Effector CD8-positive, alpha-beta T cell (primary cell): ENCODE measurements at regions not wholly inside any gene's neighbourhood (a gene's known extent, or its start where the extent isn't known, plus 50 kb on each side); places are given as distances from the start of the nearest gene placed in this dataset.

Source experiments
- DNase-seq: peaks from one replicate; lab custom pipeline; 2025; lab: John Stamatoyannopoulos, UW

- DNase-seq, result no peak
Observed at GRCh38 chr12:65598688-65599087, 225.6 kb upstream of the HMGA2 start.

DNA sequence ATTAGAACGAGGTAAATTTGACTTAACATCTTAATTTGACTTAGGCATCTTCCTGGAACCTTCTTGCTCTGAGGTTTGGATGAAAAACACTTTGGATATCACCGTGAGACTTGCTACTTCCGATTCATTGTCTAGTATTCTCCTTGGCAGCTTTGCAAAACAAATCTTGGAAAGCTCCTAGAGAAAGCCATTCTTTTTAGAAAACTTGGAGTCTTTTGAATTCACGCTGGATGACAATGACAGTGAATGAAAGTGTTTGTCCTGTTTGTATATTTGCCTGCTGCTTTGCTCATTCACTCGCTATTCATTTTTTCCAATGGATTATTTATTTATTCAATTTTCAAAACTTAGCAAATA lies 222.1 kb upstream of the HMGA2 start:
- no peak for DNase-seq

DNA sequence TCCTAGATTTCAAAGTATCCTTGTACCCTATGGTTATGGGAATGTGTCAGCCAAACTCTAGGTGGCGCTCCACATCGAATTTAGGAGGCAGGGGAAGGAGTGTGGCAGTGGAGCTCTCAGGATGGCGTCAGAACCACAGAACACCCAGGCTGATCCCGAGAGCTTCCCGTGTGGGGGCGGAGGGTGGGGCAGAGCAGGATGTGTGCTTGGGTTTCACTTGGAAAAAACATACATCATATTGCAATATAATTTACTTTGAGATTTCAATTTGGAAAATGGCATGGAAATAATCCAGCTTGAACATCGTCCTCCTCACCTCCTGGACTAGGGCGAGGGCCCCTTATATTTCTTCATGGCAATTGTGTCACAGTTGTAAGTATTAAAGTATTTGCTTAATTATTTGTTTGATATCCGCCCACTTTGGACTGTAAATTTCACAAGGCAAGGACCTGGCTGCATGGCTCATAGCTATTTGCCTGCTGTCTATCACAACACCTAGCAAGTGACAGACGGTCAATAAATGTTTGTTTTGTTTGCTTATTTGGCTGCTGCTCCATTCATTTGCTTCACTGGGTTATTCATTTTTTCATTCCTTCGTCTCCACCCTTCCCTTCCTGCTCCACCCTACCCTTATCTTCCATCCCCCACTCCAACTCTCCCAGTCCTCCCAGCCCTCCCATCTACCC lies 221.5 kb upstream of the HMGA2 start:
- no peak for DNase-seq

DNA sequence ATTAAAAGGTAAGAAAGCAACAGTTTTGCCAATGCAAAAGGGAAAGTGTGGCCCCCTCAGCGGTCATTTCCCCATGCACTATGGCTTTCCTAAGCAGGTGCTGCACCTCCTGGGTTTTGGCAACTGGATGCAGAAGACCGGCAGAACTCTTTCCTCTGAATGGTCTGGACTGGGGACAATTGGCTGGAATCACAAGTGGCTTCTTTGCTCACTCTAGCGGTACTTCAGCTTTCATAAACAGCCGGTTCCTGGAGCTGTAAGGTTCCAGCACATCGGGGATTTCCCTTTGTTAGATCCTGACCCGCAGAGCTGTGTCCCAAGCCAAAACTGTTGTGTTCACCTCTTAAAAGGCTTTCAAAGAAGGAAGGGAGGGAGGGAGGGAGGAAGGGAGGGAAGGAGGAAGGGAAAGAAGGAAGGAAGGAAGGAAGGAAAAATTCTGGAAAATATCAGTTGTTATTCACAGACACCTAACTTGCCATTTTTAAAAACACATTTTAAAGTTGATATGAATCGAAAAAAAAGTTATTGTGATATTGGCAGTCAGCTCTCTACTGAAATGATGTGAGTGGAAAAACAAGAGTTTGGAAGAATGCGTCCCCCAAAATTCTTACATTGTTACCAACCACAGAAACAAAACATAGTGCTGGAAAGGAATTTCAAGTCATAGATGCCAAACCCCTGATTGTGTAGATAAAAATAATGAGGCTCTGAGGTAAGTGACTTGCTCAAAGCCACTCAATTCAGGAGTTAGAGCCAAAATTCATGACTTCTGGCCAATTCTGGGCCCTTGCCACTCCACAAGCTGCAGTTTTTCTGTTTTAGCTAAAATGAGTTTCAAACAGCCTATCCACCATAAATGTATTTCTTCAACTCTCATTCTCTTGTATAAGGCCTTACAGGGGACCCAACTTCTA lies 220.6 kb upstream of the HMGA2 start:
- no peak for DNase-seq

DNA sequence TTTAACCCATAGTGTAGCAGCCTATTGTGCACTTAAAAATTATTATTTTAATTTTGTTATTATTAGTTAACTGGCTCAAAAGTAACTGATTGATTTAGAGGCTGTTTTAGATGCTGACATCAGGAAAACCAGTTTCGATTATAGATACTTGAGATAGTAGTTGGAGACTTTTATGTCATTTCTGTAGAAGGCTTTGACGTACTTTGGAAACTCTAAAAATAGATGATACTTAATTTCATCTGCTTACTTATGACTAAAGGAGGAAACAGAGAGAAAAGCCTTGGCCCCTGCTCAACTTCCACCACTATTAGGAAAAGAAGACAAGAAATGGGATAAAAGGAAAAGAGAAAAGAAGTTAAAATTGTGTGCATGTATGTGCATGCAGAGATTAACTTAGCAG lies 219.3 kb upstream of the HMGA2 start:
- no peak for DNase-seq

- no peak for DNase-seq
Observed at GRCh38 chr12:65606008-65606766, 218.1 kb upstream of the HMGA2 start.

GRCh38 chr12:65607401-65607841 lies 216.9 kb upstream of the HMGA2 start:
- no peak for DNase-seq

GRCh38 chr12:65608319-65608916 lies 215.9 kb upstream of the HMGA2 start:
- no peak for DNase-seq

GRCh38 chr12:65609359-65609771 lies 214.9 kb upstream of the HMGA2 start:
- no peak for DNase-seq

DNA sequence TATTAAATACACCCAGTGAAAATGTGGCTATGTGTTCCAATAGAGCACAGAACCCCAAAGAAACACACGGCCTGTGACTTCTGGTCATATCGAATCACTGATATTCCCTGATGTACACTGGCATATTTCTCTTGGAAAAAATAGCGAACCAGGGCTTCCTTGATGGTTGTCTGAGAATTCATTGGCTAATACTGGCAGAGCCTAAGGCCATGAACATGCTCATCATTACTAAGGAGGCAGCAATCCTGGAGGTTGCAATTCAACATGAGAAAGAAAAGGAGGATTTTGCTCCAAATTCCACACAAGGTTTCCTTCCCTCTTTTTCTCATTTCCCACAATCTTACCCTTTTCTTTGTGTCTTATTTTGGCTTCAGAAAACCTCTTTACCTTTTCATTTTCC lies 212.9 kb upstream of the HMGA2 start:
- no peak for DNase-seq

- no peak for DNase-seq
Observed at GRCh38 chr12:65612440-65612839, 211.8 kb upstream of the HMGA2 start.

- no peak for DNase-seq
Observed at GRCh38 chr12:65613692-65614091, 210.6 kb upstream of the HMGA2 start.

DNA sequence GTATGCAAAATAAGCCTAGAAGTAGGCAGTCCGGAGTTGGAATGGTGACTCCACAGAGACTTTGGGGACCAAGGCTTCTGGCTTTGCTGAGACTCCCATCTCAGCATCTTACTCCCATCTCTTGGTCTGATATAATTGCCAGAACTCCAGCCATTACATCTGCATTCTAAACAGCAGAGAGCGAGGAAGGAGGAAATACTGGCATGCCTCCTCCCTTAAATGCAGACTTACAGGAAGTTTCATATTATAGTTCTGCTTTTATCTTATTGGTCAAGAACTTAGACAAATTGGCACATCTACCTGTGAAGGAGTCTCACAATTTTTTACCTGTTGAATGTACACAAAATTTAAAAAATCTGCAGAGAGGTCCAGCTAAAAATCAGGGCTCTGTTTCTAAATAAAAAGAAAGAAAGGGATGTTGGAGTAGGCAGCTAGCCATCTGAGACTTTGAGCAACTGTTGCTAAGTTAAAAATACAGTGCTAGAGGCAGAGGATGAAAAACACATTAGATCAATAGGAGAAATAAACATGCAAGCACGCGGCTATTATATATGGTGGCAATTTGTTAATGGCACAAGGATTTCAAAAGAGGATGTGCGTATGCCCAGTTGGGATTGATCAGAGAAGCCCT lies 209.9 kb upstream of the HMGA2 start:
- DNase-seq, result no peak

DNA sequence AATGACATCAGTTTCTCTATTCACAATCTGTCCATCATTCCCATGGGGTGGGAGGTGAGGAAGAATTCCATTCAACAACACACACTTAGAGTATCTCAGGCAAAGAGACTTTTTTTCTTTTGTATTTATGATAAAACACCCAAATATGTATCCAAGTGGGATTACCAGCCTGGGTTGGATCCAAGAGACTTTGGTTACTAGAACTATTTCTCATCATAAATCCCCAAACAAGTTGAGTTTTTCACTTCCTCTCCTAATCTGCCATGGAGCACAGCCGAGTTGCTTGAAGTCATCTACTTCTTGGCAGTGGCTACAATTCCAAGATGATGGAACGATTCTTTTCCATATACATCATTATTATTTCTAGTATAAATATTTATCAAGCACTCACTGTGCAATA lies 209.2 kb upstream of the HMGA2 start:
- DNase-seq, result no peak

DNA sequence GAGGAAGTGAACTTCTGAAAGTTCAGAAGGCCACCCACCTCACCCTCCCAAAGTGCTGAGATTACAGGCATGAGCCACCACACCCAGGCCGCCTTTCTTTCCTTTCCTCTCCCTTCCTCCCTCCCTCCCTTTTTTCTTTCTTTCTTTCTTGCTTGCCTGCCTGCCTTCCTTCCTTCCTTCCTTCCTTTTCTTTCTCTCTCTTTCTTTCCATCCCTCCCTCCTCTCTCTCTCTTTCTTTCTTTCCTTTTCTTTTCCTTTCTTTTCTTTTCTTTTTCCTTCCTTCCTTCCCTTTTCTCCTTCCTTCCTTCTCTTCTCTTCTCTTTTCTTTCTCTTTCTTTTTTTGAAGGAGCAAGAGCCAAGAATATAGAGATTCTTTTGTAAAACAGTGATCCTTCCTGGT lies 208.3 kb upstream of the HMGA2 start:
- DNase-seq, result no peak

- no peak for DNase-seq
Observed at GRCh38 chr12:65618588-65618987, 205.7 kb upstream of the HMGA2 start.

DNA sequence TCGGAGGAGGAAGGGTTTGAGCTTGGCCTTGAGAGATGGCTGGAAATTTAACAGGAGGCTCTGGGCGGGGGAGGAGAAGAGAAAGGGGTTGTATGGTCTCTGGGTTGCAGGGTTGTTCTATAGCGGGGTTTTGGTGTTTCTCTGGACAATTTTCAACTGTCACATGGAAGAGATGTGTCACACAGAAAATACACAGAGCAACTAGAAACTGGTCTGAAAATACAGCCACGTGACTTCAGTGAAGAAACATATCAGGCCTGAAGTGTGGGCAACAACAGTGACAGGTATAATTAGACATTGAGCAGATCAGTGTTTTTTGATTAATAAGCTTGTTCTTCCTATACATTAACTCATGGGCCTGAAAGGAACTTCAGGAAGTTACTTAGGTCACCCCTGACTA lies 205.3 kb upstream of the HMGA2 start:
- no peak for DNase-seq

GRCh38 chr12:65620046-65620445 lies 204.2 kb upstream of the HMGA2 start:
- no peak for DNase-seq

- no peak for DNase-seq
Observed at GRCh38 chr12:65622056-65622455, 202.2 kb upstream of the HMGA2 start.

DNA sequence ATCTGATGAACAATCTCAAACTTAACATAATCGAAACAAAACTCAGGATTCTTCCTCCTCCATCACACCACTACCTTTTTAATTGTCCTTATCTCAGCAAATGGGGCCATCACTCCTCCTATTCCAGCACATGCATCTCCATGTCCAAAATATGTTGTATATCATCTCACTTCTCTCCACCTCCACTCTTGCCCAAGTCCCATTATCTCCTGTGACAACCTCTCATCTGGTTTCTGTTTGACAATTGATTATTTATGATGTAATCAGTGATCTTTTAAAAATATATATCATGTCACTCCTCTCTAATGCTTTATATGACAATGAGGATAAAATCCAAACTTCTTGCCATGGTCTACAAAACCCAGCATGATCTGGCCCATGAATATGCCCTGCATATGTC lies 200.8 kb upstream of the HMGA2 start:
- no peak for DNase-seq

DNA sequence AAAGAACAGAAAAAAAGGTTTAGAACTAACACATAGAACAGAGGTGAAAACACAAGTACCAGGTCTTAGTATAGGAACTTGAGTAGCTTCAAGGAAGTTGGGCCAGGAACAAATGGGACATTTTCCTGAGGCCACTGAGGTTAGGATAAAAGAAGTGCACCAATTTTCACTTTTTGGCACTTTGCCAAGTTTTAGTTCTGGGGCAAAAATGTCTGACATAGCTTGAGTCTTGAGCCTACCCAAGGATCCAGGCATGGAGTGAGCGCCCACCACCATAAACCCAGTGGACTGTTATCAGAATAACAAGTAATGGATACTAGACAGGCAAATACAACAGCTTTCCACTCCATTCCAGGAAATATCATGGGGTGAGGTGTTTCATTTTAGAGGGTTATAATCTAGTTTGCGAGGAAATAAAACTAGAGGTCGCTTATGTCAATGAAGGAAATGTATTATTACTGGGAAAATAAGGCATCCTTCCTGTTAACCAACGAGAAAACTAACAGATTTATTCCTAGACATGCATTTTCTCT lies 199.7 kb upstream of the HMGA2 start:
- no peak for DNase-seq

DNA sequence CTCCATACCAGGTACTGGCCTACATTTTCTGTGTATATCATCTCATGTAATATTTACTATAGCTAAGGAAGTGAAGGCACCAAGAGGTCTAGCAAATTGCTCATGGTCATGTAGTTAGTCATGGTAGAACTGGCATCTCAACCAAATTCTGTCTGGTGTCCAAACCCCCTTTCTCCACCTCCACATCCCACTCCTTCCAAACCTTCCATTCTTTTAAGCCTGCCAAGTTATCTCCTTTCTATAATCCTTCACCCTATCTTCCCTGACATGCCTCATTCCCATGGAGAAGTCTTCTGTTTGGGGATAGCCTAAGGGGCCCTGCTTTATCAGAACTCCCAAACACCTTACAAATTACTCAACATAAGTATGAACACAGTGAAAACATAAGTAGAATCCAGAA lies 196.2 kb upstream of the HMGA2 start:
- no peak for DNase-seq
